IMR-90 (cell line): ENCODE measurements at regions not wholly inside any gene's neighbourhood (a gene's known extent, or its start where the extent isn't known, plus 50 kb on each side); places are given as distances from the start of the nearest gene placed in this dataset.

Experiments used
- ATAC-seq: fragments of 200-7000 bp; cut with Tn5 transposase; 2 replicates; pipeline ENCODE4 v1.9.1; 2020; ENCODE audit warnings: low read depth, mild to moderate bottlenecking, moderate library complexity
- BruUV-seq: library from RNA; stranded (reverse); fragments of 400-500 nt; replicated peaks from 2 replicates; lab custom pipeline; 2021; lab: Mats Ljungman, UMichigan
- CTCF ChIA-PET: fragments of 300-600 bp; formaldehyde crosslinking; extraction: SDS; loops from one replicate; lab custom pipeline; 2021; ENCODE audit warnings: antibody characterized with exemption; lab: Yijun Ruan, JAX
- POLR2A ChIA-PET: fragments of 300-600 bp; sonication (Branson Sonifier 250); formaldehyde crosslinking; loops from one replicate; lab custom pipeline; 2022; ENCODE audit warnings: antibody characterized with exemption; ENCODE audit not compliant: unreplicated experiment; lab: Charles Lee
- DNase-seq: peaks from one replicate; pipeline ENCODE4 v3.0.0; 2013
- H2AFZ ChIP-seq: replicated peaks from 2 replicates; pipeline ENCODE3; 2013; ENCODE audit warnings: low read length, mild to moderate bottlenecking; ENCODE audit not compliant: poor library complexity
- H2AK5ac ChIP-seq: 2 replicates; pipeline ENCODE4 v1.6.1; 2013; ENCODE audit warnings: low read depth, low read length, inconsistent platforms
- H2AK9ac ChIP-seq: replicated peaks from 2 replicates; pipeline ENCODE3; 2013; ENCODE audit warnings: mild to moderate bottlenecking, low read depth, low read length, moderate library complexity; ENCODE audit not compliant: poor library complexity
- H2BK120ac ChIP-seq: 2 replicates; pipeline ENCODE4 v1.6.1; 2013; ENCODE audit warnings: low read depth, low read length, inconsistent platforms
- H2BK15ac ChIP-seq: 3 replicates; pipeline ENCODE4 v1.6.1; 2013; ENCODE audit warnings: low read depth, low read length, inconsistent platforms
- H2BK20ac ChIP-seq: 2 replicates; pipeline ENCODE4 v1.6.1; 2013; ENCODE audit warnings: low read depth, mild to moderate bottlenecking, inconsistent platforms, low read length, moderate library complexity
- H2BK5ac ChIP-seq: 2 replicates; pipeline ENCODE4 v1.6.1; 2013; ENCODE audit warnings: mild to moderate bottlenecking, low read depth, low read length, inconsistent platforms; ENCODE audit not compliant: poor library complexity, severe bottlenecking
- H3K14ac ChIP-seq: replicated peaks from 2 replicates; pipeline ENCODE4 v1.6.1; 2013; ENCODE audit warnings: low read depth, low read length, inconsistent platforms
- H3K18ac ChIP-seq: 2 replicates; pipeline ENCODE4 v1.6.1; 2013; ENCODE audit warnings: low read depth, low read length, control low read depth
- H3K23ac ChIP-seq: 2 replicates; pipeline ENCODE4 v1.6.1; 2013; ENCODE audit warnings: low read depth, low read length, inconsistent platforms
- H3K27ac ChIP-seq: 2 replicates; pipeline ENCODE4 v1.5.1; 2013; ENCODE audit warnings: mild to moderate bottlenecking, control low read depth, low read length; ENCODE audit not compliant: insufficient read depth
- H3K27me3 ChIP-seq: 2 replicates; pipeline ENCODE4 v1.6.1; 2013; ENCODE audit warnings: low read length; ENCODE audit not compliant: control insufficient read depth, insufficient read depth
- H3K36me3 ChIP-seq: 2 replicates; pipeline ENCODE4 v1.6.1; 2013; ENCODE audit warnings: low read length, mixed read lengths; ENCODE audit not compliant: control insufficient read depth, insufficient read depth
- H3K4ac ChIP-seq: 2 replicates; pipeline ENCODE4 v1.6.1; 2013; ENCODE audit warnings: low read depth, low read length, inconsistent platforms
- H3K4me1 ChIP-seq: 2 replicates; pipeline ENCODE4 v1.6.1; 2013; ENCODE audit warnings: low read length, mixed read lengths; ENCODE audit not compliant: control insufficient read depth, insufficient read depth
- H3K4me2 ChIP-seq: 2 replicates; pipeline ENCODE4 v1.6.1; 2013; ENCODE audit warnings: low read depth, mild to moderate bottlenecking, control low read depth, low read length, moderate library complexity
- H3K4me3 ChIP-seq: 2 replicates; pipeline ENCODE4 v1.5.1; 2013; ENCODE audit warnings: low read depth, mild to moderate bottlenecking, control low read depth, low read length, moderate library complexity; ENCODE audit not compliant: insufficient read depth
- H3K56ac ChIP-seq: 2 replicates; pipeline ENCODE4 v1.6.1; 2013; ENCODE audit warnings: low read length, inconsistent platforms; ENCODE audit not compliant: insufficient read depth; ENCODE audit errors: extremely low read depth
- H3K79me1 ChIP-seq, 2 experiments: 2 replicates each; pipeline ENCODE4 v1.6.1; 2013; ENCODE audit warnings: low read length in 2 of 2, inconsistent platforms in 1 of 2, low read depth in 1 of 2
- H3K9ac ChIP-seq: 2 replicates; pipeline ENCODE4 v1.6.1; 2013; ENCODE audit warnings: low read depth, low read length, control low read depth
- H3K9me1 ChIP-seq: 2 replicates; pipeline ENCODE4 v1.6.1; 2013; ENCODE audit warnings: low read length, inconsistent platforms; ENCODE audit not compliant: insufficient read depth
- H3K9me3 ChIP-seq: 2 replicates; pipeline ENCODE4 v1.6.1; 2013; ENCODE audit warnings: low read length; ENCODE audit not compliant: control insufficient read depth, insufficient read depth
- H4K20me1 ChIP-seq: 2 replicates; pipeline ENCODE4 v1.6.1; 2013; ENCODE audit warnings: low read length, inconsistent platforms; ENCODE audit not compliant: insufficient read depth
- H4K5ac ChIP-seq: 2 replicates; pipeline ENCODE4 v1.6.1; 2013; ENCODE audit warnings: mild to moderate bottlenecking, low read depth, low read length, control low read depth
- H4K8ac ChIP-seq, 2 experiments: 2 replicates each; pipeline ENCODE4 v1.6.1; 2013; ENCODE audit warnings: low read depth in 2 of 2, low read length in 2 of 2, control low read depth in 1 of 2, inconsistent platforms in 1 of 2
- H4K91ac ChIP-seq: 2 replicates; pipeline ENCODE4 v1.6.1; 2013; ENCODE audit warnings: low read depth, low read length, inconsistent platforms; ENCODE audit not compliant: insufficient read depth
- BHLHE40 ChIP-seq: fragments of 150-350 bp; IDR thresholded peaks from 2 replicates; pipeline ENCODE4 v1.6.1; 2016; ENCODE audit warnings: mild to moderate bottlenecking, low read depth, low read length
- ELK1 ChIP-seq: fragments of 150-350 bp; IDR thresholded peaks from 2 replicates; pipeline ENCODE4 v1.6.1; 2016; ENCODE audit warnings: low read depth, mild to moderate bottlenecking, low read length, moderate library complexity, borderline replicate concordance
- FOS ChIP-seq: fragments of 150-350 bp; IDR thresholded peaks from 2 replicates; pipeline ENCODE4 v1.6.1; 2016; ENCODE audit warnings: low read depth, low read length
- WGBS, 2 experiments: methylation state at CpG; one replicate each; pipeline versions ENCODE4 v1.1.5 to v1.1.7; 2013; ENCODE audit warnings: missing lambda C conversion rate in 2 of 2; ENCODE audit not compliant: insufficient read length in 1 of 2; ENCODE audit errors: extremely low coverage in 2 of 2; 5-methylcytosine and 5-hydroxymethylcytosine counted together
- dilution Hi-C: fragments of 300-500 bp; cut with HindIII; formaldehyde crosslinking; loops from one replicate; pipeline ENCODE4 v1.14.3; 2018; ENCODE audit warnings: low sequenced_read_pairs; ENCODE audit not compliant: unreplicated experiment
- in situ Hi-C: fragments of 300-500 bp; cut with MboI; formaldehyde crosslinking; loops from 3 replicates; pipeline ENCODE4 v1.14.3; 2019; ENCODE audit warnings: low sequenced_read_pairs, inconsistent platforms, mixed read lengths
- intact Hi-C: fragments of 100-400 bp; cut with micrococcal nuclease; formaldehyde crosslinking; loops from 2 replicates; pipeline ENCODE4 v1.10.0; 2022

- Histone ChIP-seq H3K9me3 (no peaks in the 10 kb centered on the region), H3K27ac (no peak overlapping the region), H3K9me1 (no peaks in the 10 kb centered on the region), H3K27me3 (peaks cover 26% of the 10 kb centered on the region), H3K79me1 (no peaks in the 10 kb centered on the region), H2AK9ac (no peak overlapping the region), H3K9ac (no peak overlapping the region), H3K4ac (no peak overlapping the region), H3K36me3 (no peaks in the 10 kb centered on the region), H3K14ac (no peak overlapping the region), H2BK120ac (no peak overlapping the region), H4K8ac (no peak overlapping the region), H3K4me3 (no peak overlapping the region), H3K56ac (no peak overlapping the region), H3K4me1 (no peaks in the 10 kb centered on the region), H3K23ac (no peak overlapping the region), H2BK20ac (no peak overlapping the region), H3K18ac (no peak overlapping the region), H4K20me1 (no peaks in the 10 kb centered on the region), H2AFZ (no peak overlapping the region), H2BK15ac (no peak overlapping the region), H2AK5ac (no peak overlapping the region), H4K91ac (no peak overlapping the region), H3K4me2 (no peak overlapping the region), H4K5ac (no peak overlapping the region), H2BK5ac (no peak overlapping the region)
- ATAC-seq (no peak), DNase-seq (no peak)
- BruUV-seq, result no TSS peak
- TF ChIP-seq FOS, result no peak
- no peak for TF ChIP-seq ELK1
- TF ChIP-seq BHLHE40, result no peak
- dilution Hi-C loops, result no loop called here
- CTCF ChIA-PET, result no interaction called here
- WGBS, 2 experiments, result no CpG with 5 or more reads among the region's 2 CpGs
- POLR2A ChIA-PET, result no interaction called here
- in situ Hi-C loops, result no loop called here
- intact Hi-C loops, result no loop called here
Observed at GRCh38 chr1:110286564-110286963, 52.6 kb upstream of the RBM15 start.
